Coronary artery (tissue), 2 donors: ENCODE measurements at regions not wholly inside any gene's neighbourhood (a gene's known extent, or its start where the extent isn't known, plus 50 kb on each side); places are given as distances from the start of the nearest gene placed in this dataset.

Experiments
- DNase-seq: peaks from one replicate; pipeline ENCODE4 v3.0.0-alpha.2; 2017; ENCODE audit warnings: low spot score
- H3K27ac ChIP-seq, 2 donors: fragments of 200-600 bp; sonication (generic); one replicate each; pipeline ENCODE4 v1.5.1; 2016 to 2019
- H3K4me3 ChIP-seq: fragments of 200-600 bp; sonication (generic); 2 replicates; pipeline ENCODE4 v1.5.1; 2016; ENCODE audit warnings: mild to moderate bottlenecking, moderate library complexity
- CTCF ChIP-seq: fragments of 200-600 bp; sonication (generic); IDR thresholded peaks from one replicate; pipeline ENCODE4 v1.5.1; 2019; ENCODE audit warnings: antibody characterized with exemption

DNA sequence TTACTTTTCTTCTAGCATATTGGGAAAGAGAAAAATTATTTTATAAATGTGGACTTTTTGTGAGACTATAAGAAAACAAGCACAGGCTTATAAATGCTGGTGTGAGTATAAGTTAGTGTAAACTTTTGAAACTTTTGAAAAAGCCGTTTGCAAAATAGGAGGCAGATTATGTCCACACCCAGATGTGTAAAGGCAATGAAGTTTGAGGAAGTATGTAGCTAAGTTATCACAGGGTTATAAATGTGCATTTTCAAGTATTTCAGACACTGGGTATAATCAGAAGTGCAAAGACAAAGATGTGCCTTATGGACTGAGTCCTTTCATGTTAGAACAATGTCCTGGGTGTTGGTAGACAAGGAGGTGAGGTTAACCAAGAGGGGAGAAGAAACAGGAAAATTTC is 85.5 kb downstream of the ANXA1 start:
- no peak overlapping the region for H3K4me3 ChIP-seq
- TF ChIP-seq CTCF = no peak
- DNase-seq = no peak
- H3K27ac ChIP-seq = no peak overlapping the region

DNA sequence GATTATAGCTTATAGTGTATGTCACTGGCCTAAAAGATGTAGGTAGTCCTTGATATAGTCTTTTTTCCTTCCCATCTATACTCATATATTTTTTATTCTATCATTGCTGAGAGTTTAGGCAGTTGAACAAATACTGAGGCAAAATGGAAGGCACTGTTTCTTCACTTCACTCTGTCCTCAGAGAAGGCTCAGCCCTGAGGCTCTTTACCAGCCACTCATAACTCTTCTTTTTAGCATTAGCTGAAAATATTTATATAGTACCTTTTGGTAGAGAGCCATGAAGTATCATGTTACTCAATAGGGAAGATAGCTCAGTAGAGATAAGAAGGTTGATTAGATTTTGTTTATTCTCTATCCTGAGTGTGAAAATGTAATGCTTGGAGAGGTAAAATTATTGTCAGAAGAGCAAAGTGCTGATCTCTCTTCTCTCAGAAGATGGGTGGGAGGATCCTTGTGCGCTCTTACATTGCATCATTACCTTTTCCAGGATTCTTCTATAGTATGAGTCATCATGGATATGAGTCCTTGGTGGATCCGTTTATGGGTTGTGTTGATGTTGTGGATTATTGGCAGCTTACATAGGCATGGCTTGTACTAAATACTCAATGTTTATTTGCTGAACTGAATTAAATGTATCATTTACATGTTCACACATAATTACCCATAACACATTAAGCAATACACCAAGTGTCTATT is 88.1 kb downstream of the ANXA1 start:
- H3K27ac ChIP-seq = no peak overlapping the region
- no peak for DNase-seq
- H3K4me3 ChIP-seq = no peak overlapping the region
- no peak for TF ChIP-seq CTCF

- no peak for DNase-seq
- TF ChIP-seq CTCF = no peak
- H3K27ac ChIP-seq = no peak overlapping the region
- H3K4me3 ChIP-seq = no peak overlapping the region
These were observed 91.4 kb downstream of the ANXA1 start for GRCh38 chr9:73243078-73243477.

GRCh38 chr9:73259086-73259696 is 107.5 kb downstream of the ANXA1 start:
- TF ChIP-seq CTCF = no peak
- Histone ChIP-seq H3K4me3 (no peak overlapping the region), H3K27ac (no peak overlapping the region)
- no peak for DNase-seq

- no peak for TF ChIP-seq CTCF
- Histone ChIP-seq H3K4me3 (no peak overlapping the region), H3K27ac (no peak overlapping the region)
- no peak for DNase-seq
These were observed 108.8 kb downstream of the ANXA1 start for GRCh38 chr9:73260506-73260905.

DNA sequence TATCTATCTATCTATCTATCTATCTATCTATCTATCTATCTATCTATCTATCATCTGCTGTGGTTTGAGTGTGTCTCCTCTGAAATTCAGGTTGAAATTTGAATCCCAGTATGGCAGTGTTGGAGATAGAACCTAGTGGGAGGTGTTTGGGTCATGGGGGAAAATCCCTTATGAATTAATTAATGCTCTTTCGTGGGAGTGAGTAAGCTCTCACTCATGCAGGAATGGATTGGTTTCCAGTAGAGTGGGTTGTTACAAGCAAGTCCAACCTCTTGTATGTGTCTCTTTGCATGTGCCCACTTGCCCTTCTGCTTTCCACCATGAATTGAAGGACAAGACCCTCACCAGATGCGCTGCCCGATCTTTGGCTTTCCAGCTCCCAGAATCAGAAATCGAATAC is 113.0 kb downstream of the ANXA1 start:
- no peak overlapping the region for H3K27ac ChIP-seq
- TF ChIP-seq CTCF = no peak
- DNase-seq = no peak
- H3K4me3 ChIP-seq = no peak overlapping the region

DNA sequence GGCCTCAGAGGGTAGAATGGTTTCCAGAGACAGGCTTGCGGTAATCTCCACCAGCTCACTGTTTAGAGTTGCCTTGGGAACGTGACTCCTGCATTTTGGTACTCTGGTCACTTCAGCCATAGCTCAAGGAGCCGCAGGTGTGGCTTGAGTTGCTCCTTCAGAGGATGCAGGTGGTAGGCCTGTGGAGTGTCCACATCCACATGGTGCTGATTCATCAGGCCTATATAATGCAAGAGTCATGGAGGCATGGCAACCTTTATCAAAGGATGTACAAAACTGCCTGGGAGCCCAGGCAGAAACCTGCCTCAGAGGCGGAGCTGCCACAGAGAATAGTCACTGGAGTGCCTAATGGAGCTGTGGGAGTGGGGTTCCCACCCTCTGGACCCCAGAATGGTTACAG is 114.2 kb downstream of the ANXA1 start:
- DNase-seq = no peak
- no peak overlapping the region for H3K4me3 ChIP-seq
- no peak overlapping the region for H3K27ac ChIP-seq
- TF ChIP-seq CTCF = no peak
